ENCODE measurements at regions not wholly inside any gene's neighbourhood (a gene's known extent, or its start where the extent isn't known, plus 50 kb on each side); places are given as distances from the start of the nearest gene placed in this dataset.
A peak's percentile ranks its signal among the peaks of the same experiment; 100 is the strongest.

DNA sequence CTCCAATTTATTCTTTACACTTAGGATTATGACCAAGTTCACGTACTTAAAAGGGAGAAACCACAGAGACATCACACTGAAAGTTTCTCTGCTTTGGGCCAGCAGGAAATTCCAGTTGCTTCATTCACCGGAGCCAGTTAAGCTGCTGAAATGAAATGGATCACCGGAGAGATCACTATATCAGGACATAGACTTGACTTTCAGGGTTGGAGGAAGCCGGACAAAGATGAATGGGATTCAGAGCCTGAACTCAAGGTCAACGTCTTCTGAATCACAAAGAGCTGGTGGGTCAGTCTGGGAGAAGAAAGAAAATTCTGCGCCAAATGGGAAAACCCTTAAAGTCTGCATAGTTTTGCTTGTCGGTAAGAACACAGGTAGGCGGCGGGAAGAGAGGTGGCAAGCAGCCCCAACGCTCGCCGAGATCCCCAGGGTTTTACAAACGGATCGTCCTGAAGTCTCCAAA, 81.9 kb upstream of the CCDC28A start:
- peaks cover 3 to 11% of the 10 kb centered on the region in 2 donors for H3K4me1 ChIP-seq (ENCODE audit: control insufficient read depth in 2 of 2, insufficient read depth in 2 of 2, low read length in 2 of 2)
- peak in 1 of 9 donors; percentile 38 for DNase-seq (ENCODE audit: low read depth in 6 of 9, low spot score in 9 of 9)
- no peaks in the 10 kb centered on the region for H3K9me3 ChIP-seq (ENCODE audit: control insufficient read depth in 2 of 2, insufficient read depth in 1 of 2, low read length in 1 of 2)
- H3K4me3 ChIP-seq (ENCODE audit: low read length in 2 of 2), result peak overlapping the region; percentile 34 to 90
- H3K27me3 ChIP-seq (ENCODE audit: control insufficient read depth in 2 of 2, insufficient read depth in 1 of 2, low read length in 1 of 2), result peaks cover 14 to 37% of the 10 kb centered on the region in 2 donors
- no peak overlapping the region for H3K27ac ChIP-seq (ENCODE audit: low read depth in 1 of 2, low read length in 1 of 2)
- H3K36me3 ChIP-seq (ENCODE audit: control insufficient read depth in 2 of 2, insufficient read depth in 2 of 2, low read length in 1 of 2), result no peaks in the 10 kb centered on the region
- WGBS, result 13% methylated on average over 14 of the region's 14 CpGs

DNA sequence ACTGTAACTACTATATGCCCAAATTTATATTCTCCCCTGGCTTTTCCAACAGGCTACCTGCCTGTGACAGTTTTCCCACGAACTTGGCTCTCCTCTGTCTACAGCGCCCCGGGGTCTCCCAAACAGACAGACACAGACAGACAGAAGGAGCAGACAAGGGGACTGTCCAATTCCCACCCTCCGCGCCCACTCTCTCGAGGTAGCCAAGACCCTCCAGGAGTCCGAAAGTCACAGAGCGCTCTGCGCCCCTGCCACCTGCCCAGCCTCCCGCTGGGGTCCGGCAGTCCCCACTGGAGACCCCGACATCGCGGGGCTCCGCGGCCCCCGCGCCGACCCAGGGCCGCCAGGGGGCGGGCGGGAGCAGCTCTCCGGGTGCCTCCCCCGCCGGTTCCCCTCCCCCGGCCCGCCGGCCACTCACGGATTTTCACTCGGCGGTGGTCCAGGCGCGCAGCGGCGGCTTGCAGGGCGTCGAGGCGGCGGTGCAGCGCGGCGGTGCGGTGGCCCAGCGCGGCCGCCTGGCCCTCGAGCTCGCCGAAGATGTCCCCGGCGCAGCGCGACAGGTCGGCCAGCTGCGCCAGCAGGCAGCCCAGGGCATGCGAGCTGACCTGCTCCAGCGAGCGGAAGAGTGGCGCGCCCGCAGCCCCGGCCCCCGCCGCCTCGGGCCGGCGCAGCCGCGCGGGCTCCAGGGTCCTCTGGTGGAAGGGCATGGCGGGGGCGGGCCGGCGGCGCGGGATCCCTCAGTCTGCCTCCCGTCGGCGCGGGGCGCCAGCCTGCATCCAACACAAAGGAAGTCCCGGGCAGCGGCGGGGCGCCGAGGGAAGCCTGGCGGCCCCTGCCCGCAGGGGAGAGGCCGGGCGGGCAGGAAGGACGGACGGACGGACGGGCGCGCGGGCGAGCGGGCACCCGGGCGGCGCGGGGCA, 81.3 kb upstream of the CCDC28A start:
- peaks cover 3 to 11% of the 10 kb centered on the region in 2 donors for H3K4me1 ChIP-seq (ENCODE audit: control insufficient read depth in 2 of 2, insufficient read depth in 2 of 2, low read length in 2 of 2)
- H3K9me3 ChIP-seq (ENCODE audit: control insufficient read depth in 2 of 2, insufficient read depth in 1 of 2, low read length in 1 of 2), result no peaks in the 10 kb centered on the region
- peak overlapping the region in 1 of 2 donors; percentile 53 for H3K27ac ChIP-seq (ENCODE audit: low read depth in 1 of 2, low read length in 1 of 2)
- DNase-seq (ENCODE audit: low read depth in 6 of 9, low spot score in 9 of 9), result peak in 6 of 9 donors; percentile 40 to 72 (median 53)
- H3K27me3 ChIP-seq (ENCODE audit: control insufficient read depth in 2 of 2, insufficient read depth in 1 of 2, low read length in 1 of 2), result peaks cover 14 to 40% of the 10 kb centered on the region in 2 donors
- no peaks in the 10 kb centered on the region for H3K36me3 ChIP-seq (ENCODE audit: control insufficient read depth in 2 of 2, insufficient read depth in 2 of 2, low read length in 1 of 2)
- under 1% methylated on average over 103 of the region's 103 CpGs for WGBS
- H3K4me3 ChIP-seq (ENCODE audit: low read length in 2 of 2), result peak overlapping the region; percentile 34 to 90

DNA sequence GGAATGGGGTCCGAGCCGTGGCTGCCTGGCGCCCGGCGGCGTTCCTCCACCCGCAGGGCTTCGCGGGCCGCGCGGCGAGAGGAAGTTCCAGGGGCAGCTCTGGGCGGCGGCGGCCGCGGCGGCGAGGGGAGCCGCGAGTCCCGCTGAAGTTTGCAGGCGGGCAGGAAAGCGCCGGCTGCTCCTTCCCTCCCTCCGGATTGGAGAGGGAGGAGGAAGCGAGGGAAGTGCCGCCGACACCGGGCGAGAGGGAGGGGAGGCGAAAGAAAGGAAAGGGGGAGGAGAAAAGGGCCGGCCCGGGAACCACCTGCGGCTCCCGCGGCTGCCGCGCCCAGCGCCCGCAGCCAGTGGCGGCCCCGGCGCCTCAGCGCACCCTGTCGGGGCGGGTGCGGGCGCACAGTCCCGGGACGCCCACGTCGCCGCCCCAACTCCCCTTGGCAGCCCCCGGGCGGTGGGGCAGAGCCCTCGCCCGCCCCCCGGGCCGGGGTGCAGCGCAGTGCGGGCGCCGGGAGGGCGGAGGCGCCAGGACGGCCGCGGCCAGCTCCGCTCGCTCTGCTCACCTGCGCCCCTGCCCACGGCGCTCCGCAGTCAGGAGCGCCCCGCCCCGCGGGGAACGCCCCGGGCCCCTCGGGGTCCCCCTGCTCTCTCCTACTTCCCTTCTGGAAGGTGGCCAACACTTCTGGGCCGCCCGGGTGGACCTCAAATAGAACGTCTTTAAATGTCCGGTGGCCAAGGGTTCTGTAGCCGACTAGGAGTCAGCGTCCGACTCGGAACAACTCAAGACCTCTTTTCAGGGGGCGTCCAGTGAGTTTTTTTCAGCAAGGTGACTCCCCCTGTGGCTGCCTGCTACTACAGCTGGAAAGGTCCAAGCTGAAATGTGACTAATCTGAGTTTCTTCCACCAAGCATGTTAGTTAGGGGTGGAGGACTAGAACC, 80.3 kb upstream of the CCDC28A start:
- peak overlapping the region in 1 of 2 donors; percentile 53 for H3K27ac ChIP-seq (ENCODE audit: low read depth in 1 of 2, low read length in 1 of 2)
- peak overlapping the region; percentile 41 to 90 for H3K4me3 ChIP-seq (ENCODE audit: low read length in 2 of 2)
- H3K9me3 ChIP-seq (ENCODE audit: control insufficient read depth in 2 of 2, insufficient read depth in 1 of 2, low read length in 1 of 2), result no peaks in the 10 kb centered on the region
- H3K36me3 ChIP-seq (ENCODE audit: control insufficient read depth in 2 of 2, insufficient read depth in 2 of 2, low read length in 1 of 2), result no peaks in the 10 kb centered on the region
- peaks cover 3 to 11% of the 10 kb centered on the region in 2 donors for H3K4me1 ChIP-seq (ENCODE audit: control insufficient read depth in 2 of 2, insufficient read depth in 2 of 2, low read length in 2 of 2)
- 1% methylated on average over 90 of the region's 92 CpGs for WGBS
- peak in 5 of 9 donors; percentile 19 to 50 (median 21) for DNase-seq (ENCODE audit: low read depth in 6 of 9, low spot score in 9 of 9)
- H3K27me3 ChIP-seq (ENCODE audit: control insufficient read depth in 2 of 2, insufficient read depth in 1 of 2, low read length in 1 of 2), result peaks cover 14 to 40% of the 10 kb centered on the region in 2 donors

DNA sequence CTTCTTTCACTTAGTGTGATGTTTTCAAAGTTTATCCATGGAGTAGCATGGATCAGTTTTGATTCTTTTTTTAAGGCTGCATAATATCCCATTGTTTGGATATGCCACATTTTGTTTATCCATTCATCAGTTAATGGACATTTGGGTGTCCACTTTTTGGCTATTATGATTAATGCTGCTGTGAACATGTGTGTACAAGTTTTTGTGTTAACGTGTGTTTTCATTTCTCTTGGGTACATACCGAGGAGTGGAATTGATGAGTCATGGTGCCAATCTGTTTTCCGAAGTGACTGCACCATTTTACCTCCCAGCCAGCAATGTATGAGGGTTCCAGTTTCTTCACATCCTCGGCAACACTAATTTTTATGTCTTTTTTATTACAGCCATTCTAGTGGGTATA, 78.4 kb upstream of the CCDC28A start:
- H3K4me3 ChIP-seq (ENCODE audit: low read length in 2 of 2), result no peak overlapping the region
- H3K27me3 ChIP-seq (ENCODE audit: control insufficient read depth in 2 of 2, insufficient read depth in 1 of 2, low read length in 1 of 2), result peaks cover 14 to 40% of the 10 kb centered on the region in 2 donors
- no peaks in the 10 kb centered on the region for H3K36me3 ChIP-seq (ENCODE audit: control insufficient read depth in 2 of 2, insufficient read depth in 2 of 2, low read length in 1 of 2)
- no peaks in the 10 kb centered on the region for H3K9me3 ChIP-seq (ENCODE audit: control insufficient read depth in 2 of 2, insufficient read depth in 1 of 2, low read length in 1 of 2)
- 97% methylated on average over 4 of the region's 4 CpGs for WGBS
- H3K4me1 ChIP-seq (ENCODE audit: control insufficient read depth in 2 of 2, insufficient read depth in 2 of 2, low read length in 2 of 2), result peaks cover 3 to 11% of the 10 kb centered on the region in 2 donors
- H3K27ac ChIP-seq (ENCODE audit: low read depth in 1 of 2, low read length in 1 of 2), result no peak overlapping the region
- no peak for DNase-seq (ENCODE audit: low read depth in 6 of 9, low spot score in 9 of 9)

DNA sequence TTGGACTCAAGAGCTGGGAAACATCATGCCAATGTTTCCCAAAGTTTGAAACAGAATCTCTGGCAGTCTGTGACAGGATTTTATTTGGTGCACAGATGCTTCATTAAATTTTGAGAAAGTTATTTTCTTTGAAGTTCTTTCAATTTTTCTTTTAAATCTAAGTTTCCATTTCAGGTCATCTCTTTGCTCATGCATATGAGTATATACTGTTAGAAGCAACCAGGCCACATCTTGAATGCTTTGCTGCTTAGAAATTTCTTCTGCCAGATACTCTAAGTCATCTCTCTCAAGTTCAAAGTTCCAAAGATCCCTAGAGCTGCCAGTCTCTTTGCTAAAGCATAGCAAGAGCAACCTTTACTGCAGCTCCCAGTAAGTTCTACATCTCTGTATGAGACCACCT, 59.1 kb upstream of the CCDC28A start:
- no peak for DNase-seq (ENCODE audit: low read depth in 6 of 9, low spot score in 9 of 9)
- Histone ChIP-seq H3K4me1 (ENCODE audit: control insufficient read depth in 2 of 2, insufficient read depth in 2 of 2, low read length in 2 of 2) (no peaks in the 10 kb centered on the region), H3K36me3 (ENCODE audit: control insufficient read depth in 2 of 2, insufficient read depth in 2 of 2, low read length in 1 of 2) (no peaks in the 10 kb centered on the region), H3K4me3 (ENCODE audit: low read length in 2 of 2) (no peak overlapping the region), H3K27ac (ENCODE audit: low read depth in 1 of 2, low read length in 1 of 2) (no peak overlapping the region), H3K9me3 (ENCODE audit: control insufficient read depth in 2 of 2, insufficient read depth in 1 of 2, low read length in 1 of 2) (no peaks in the 10 kb centered on the region), H3K27me3 (ENCODE audit: control insufficient read depth in 2 of 2, insufficient read depth in 1 of 2, low read length in 1 of 2) (no peaks in the 10 kb centered on the region)

DNA sequence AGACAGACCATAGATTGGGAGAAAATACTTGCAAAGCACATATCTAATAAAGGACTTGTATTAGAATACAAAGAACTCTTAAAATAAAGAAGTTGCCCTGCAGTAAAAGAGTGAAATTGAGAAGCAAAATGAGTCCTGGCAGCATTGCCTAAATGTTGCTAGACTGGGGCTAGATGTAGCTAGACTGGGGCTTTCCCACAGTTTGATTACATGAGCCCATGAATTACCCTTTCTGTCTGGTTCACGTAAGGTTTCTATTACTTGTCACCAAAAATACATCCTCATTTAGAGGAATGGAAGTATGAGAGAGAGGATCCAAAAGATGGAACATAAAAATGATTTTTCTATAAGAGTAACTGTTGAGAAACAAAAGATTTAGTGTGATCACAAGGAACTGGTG, 57.6 kb upstream of the CCDC28A start:
- no peak overlapping the region for H3K27ac ChIP-seq (ENCODE audit: low read depth in 1 of 2, low read length in 1 of 2)
- WGBS, result 95% methylated on average over 1 of the region's 1 CpG

DNA sequence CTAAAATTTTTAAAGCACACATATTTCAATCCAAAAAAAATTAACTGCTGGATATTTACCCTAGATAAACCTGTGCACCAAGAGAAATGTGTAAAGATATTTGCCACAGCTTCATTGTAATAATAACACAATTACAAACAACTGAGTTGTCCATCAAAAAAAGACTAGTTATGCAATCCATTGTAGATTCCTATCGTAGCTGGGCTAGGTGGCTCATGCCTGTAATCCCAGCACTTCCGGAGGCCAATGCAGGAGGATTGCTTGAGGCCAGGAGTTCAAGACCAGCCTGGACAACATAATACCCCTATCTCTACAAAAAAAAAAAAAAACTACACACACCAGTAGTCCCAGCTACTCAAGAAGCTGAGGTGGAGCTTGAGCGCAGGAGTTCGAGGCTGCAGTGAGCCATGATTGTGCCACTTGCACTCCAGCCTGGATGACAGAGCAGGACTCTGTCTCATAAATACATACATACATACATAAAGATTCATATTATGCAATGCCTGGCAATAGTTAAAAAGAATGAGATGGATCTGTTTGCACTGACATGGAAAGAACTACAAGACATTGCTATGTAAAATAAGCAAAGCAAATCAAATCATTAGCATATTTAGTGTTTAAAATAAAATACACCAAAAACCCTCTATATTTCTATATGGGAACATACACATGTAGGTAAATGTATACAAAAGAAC, 56.5 kb upstream of the CCDC28A start:
- no peaks in the 10 kb centered on the region for H3K4me1 ChIP-seq (ENCODE audit: control insufficient read depth in 2 of 2, insufficient read depth in 2 of 2, low read length in 2 of 2)
- H3K27ac ChIP-seq (ENCODE audit: low read depth in 1 of 2, low read length in 1 of 2), result no peak overlapping the region
- no peak overlapping the region for H3K4me3 ChIP-seq (ENCODE audit: low read length in 2 of 2)
- H3K27me3 ChIP-seq (ENCODE audit: control insufficient read depth in 2 of 2, insufficient read depth in 1 of 2, low read length in 1 of 2), result no peaks in the 10 kb centered on the region
- no peaks in the 10 kb centered on the region for H3K36me3 ChIP-seq (ENCODE audit: control insufficient read depth in 2 of 2, insufficient read depth in 2 of 2, low read length in 1 of 2)
- 96% methylated on average over 4 of the region's 4 CpGs for WGBS
- no peak for DNase-seq (ENCODE audit: low read depth in 6 of 9, low spot score in 9 of 9)
- no peaks in the 10 kb centered on the region for H3K9me3 ChIP-seq (ENCODE audit: control insufficient read depth in 2 of 2, insufficient read depth in 1 of 2, low read length in 1 of 2)

More for the DNA sequence above, 57.6 kb upstream of the CCDC28A start:
- Histone ChIP-seq H3K4me1 (ENCODE audit: control insufficient read depth in 2 of 2, insufficient read depth in 2 of 2, low read length in 2 of 2) (no peaks in the 10 kb centered on the region), H3K9me3 (ENCODE audit: control insufficient read depth in 2 of 2, insufficient read depth in 1 of 2, low read length in 1 of 2) (no peaks in the 10 kb centered on the region), H3K27me3 (ENCODE audit: control insufficient read depth in 2 of 2, insufficient read depth in 1 of 2, low read length in 1 of 2) (no peaks in the 10 kb centered on the region), H3K4me3 (ENCODE audit: low read length in 2 of 2) (no peak overlapping the region), H3K36me3 (ENCODE audit: control insufficient read depth in 2 of 2, insufficient read depth in 2 of 2, low read length in 1 of 2) (no peaks in the 10 kb centered on the region)
- no peak for DNase-seq (ENCODE audit: low read depth in 6 of 9, low spot score in 9 of 9)

DNA sequence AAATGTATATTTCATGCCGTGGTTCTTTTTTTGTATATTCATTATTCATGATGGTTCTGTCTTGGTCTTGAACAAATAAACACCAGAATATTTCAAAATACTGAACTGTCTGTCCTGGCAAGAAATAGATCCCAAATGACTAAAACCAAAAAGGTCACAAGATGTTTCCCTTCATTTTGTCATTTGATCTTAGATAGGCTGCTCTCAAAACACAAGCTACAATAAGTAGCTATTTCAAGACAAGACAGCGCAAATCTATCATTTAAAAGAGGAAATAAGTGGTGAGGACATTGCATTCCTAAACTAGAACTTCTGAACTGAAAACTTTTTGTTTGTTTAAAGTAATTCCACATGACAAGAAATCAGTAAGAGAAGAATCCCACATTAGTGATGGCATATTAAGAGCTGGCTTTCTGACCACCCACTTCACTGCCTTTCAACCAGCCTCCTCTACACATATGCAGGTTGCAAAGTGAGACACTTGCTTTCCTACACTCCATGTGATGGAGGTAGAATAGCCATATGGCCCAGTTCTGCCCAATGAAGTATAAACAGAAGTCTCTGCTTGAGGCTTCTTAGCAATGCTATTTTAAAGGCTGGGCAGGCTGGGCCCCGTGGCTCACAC, 54.4 kb upstream of the CCDC28A start:
- no peaks in the 10 kb centered on the region for H3K4me1 ChIP-seq (ENCODE audit: control insufficient read depth in 2 of 2, insufficient read depth in 2 of 2, low read length in 2 of 2)
- H3K4me3 ChIP-seq (ENCODE audit: low read length in 2 of 2), result no peak overlapping the region
- no peak for DNase-seq (ENCODE audit: low read depth in 6 of 9, low spot score in 9 of 9)
- H3K36me3 ChIP-seq (ENCODE audit: control insufficient read depth in 2 of 2, insufficient read depth in 2 of 2, low read length in 1 of 2), result no peaks in the 10 kb centered on the region
- no peak overlapping the region for H3K27ac ChIP-seq (ENCODE audit: low read depth in 1 of 2, low read length in 1 of 2)
- H3K27me3 ChIP-seq (ENCODE audit: control insufficient read depth in 2 of 2, insufficient read depth in 1 of 2, low read length in 1 of 2), result no peaks in the 10 kb centered on the region
- 91% methylated on average over 3 of the region's 3 CpGs for WGBS
- H3K9me3 ChIP-seq (ENCODE audit: control insufficient read depth in 2 of 2, insufficient read depth in 1 of 2, low read length in 1 of 2), result no peaks in the 10 kb centered on the region

Measured in thymus (tissue), 11 donors.